ENCODE measurements at regions not wholly inside any gene's neighbourhood (a gene's known extent, or its start where the extent isn't known, plus 50 kb on each side); places are given as distances from the start of the nearest gene placed in this dataset.
"Not testable (repeated sequence)": the region's sequence is repeated elsewhere in the genome, so short reads cannot be mapped to it uniquely, and the experiment has no call there.

GRCh38 chr2:129192117-129192516 lies 787.3 kb upstream of the RAB6C start:
- DNase-seq (ENCODE audit: low read depth, low spot score): no peak
- CTCF ChIA-PET: no interaction called here
- TF ChIP-seq CTCF (IDR thresholded peaks at IDR 0.05; ENCODE audit: insufficient read depth, low read length, missing control alignments): no peak
- POLR2A ChIA-PET: no interaction called here
- H3K4me3 ChIP-seq (ENCODE audit: low read depth, low read length): no peak overlapping the region

DNA sequence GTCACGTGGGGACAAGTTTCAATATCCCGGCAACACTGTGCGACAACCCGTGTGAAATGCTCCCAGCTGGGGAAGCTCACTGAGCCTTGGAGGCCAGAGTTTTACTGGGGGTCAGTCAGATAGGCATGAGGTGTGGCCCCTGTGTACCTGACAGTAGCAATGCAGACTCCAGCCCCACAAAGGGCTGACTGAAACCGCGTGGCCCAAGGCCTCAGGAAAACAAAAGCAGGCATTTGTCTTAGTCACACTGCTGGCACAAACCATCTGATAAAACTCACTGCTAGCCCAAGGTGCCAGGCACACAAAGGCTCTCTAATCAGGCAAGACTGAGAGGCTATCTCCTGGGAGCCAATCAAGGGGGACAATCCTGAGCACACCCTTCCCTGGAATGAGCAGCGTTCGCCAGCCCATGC lies 786.6 kb upstream of the RAB6C start:
- no peak for TF ChIP-seq CTCF (IDR thresholded peaks at IDR 0.05; ENCODE audit: insufficient read depth, low read length, missing control alignments)
- H3K4me3 ChIP-seq (ENCODE audit: low read depth, low read length): no peak overlapping the region
- DNase-seq (ENCODE audit: low read depth, low spot score): no peak
- ChIA-PET POLR2A (no interaction called here), CTCF (no interaction called here)

DNA sequence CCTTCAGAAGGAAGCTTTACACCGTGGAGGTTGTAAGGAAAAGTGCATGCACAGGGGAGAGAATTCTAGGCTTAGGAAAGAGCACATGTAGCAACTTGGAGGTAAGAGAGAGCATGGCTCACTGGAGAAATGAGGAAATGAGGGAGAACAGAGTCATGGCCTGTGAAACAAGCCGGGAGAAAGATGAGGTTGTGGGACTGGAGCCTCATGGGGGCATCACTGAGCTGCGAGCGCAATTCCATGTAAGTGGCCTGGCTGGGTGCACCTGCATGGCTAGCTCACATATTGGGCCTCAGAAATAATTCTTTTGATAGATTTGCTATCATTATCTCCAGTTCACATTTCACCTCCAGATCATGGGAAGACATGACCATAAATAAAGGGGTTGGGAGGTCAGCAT lies 785.5 kb upstream of the RAB6C start:
- TF ChIP-seq CTCF (IDR thresholded peaks at IDR 0.05; ENCODE audit: insufficient read depth, low read length, missing control alignments): no peak

GRCh38 chr2:129199501-129199900 lies 780.0 kb upstream of the RAB6C start:
- no peak for TF ChIP-seq CTCF (IDR thresholded peaks at IDR 0.05; ENCODE audit: insufficient read depth, low read length, missing control alignments)
- DNase-seq (ENCODE audit: low read depth, low spot score): no peak
- H3K4me3 ChIP-seq (ENCODE audit: low read depth, low read length): no peak overlapping the region
- ChIA-PET CTCF (no interaction called here), POLR2A (no interaction called here)

More for the DNA sequence above, 785.5 kb upstream of the RAB6C start:
- H3K4me3 ChIP-seq (ENCODE audit: low read depth, low read length): no peak overlapping the region
- DNase-seq (ENCODE audit: low read depth, low spot score): no peak
- ChIA-PET CTCF (no interaction called here), POLR2A (no interaction called here)

DNA sequence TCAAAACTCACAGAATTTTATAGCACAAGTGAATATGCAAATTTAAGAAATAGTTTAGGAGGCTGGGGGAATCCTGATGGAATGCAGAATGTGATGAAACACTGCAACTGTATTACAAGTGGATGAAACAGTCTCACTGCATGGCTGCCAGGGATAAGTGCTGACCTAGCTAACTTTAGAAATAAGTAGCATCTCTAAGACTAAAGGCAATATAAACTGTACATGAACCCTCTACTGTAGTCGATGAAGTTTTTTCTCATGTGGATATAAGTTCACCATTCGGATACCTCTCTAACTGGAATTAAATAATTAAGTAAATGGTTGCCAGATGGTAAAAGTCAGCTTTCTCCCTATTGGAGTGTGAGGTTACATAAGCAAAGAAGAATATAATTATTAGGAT lies 777.8 kb upstream of the RAB6C start:
- POLR2A ChIA-PET: no interaction called here
- no peak for TF ChIP-seq CTCF (IDR thresholded peaks at IDR 0.05; ENCODE audit: insufficient read depth, low read length, missing control alignments)

GRCh38 chr2:129203331-129203730 lies 776.1 kb upstream of the RAB6C start:
- no peak for DNase-seq (ENCODE audit: low read depth, low spot score)
- no peak for TF ChIP-seq CTCF (IDR thresholded peaks at IDR 0.05; ENCODE audit: insufficient read depth, low read length, missing control alignments)
- ChIA-PET CTCF (no interaction called here), POLR2A (no interaction called here)
- H3K4me3 ChIP-seq (ENCODE audit: low read depth, low read length): no peak overlapping the region

More for the DNA sequence above, 777.8 kb upstream of the RAB6C start:
- CTCF ChIA-PET: no interaction called here
- no peak for DNase-seq (ENCODE audit: low read depth, low spot score)
- H3K4me3 ChIP-seq (ENCODE audit: low read depth, low read length): no peak overlapping the region

DNA sequence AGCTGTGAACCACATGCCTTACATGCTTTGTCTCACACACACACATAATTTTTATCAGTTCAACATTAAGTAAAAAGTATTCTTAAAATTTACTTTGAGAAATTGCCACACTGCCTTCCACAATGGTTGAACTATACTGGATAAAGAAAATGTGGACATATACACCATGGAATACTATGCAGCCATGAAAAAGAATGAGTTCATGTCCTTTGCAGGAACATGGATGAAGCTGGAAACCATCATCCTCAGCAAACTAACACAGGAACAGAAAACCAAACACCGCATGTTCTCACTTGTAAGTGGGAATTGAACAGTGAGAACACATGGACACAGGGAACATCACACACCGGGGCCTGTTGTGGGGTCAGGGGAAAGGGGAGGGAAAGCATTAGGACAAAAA lies 774.9 kb upstream of the RAB6C start:
- CTCF ChIA-PET; H3K4me3 ChIP-seq (ENCODE audit: low read depth, low read length); DNase-seq (ENCODE audit: low read depth, low spot score); POLR2A ChIA-PET: not testable (repeated sequence)

All from AG04449 (cell line).